ENCODE measurements at regions not wholly inside any gene's neighbourhood (a gene's known extent, or its start where the extent isn't known, plus 50 kb on each side); places are given as distances from the start of the nearest gene placed in this dataset.
A peak's percentile ranks its signal among the peaks of the same experiment; 100 is the strongest.

DNA sequence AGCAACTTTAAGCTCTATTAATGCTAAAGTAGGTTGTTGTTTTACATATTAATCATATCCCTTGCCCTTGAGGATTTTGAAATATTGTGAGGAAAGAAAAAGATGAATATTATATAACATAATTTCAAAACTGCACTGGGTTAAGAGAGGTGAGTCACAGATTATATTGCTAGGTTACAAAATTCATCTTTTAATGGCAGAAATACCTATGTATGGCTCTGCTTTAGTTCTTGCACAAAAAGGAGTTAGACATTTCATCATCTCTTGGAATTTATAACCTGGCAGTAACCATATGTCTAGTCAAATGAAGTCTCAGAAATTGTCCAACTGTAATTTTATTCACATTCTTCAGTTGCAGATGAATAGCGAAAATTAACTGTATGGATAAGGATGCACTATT is 2041.1 kb downstream of the OLFM4 start:
- H3K9me3 Mint-ChIP-seq (ENCODE audit: unreplicated experiment), result no peaks in the 10 kb centered on the region
- intact Hi-C loops (cut with micrococcal nuclease), result no loop called here
- BruUV-seq (replicated peaks), result no TSS peak
- no peaks in the 10 kb centered on the region for H3K4me1 Mint-ChIP-seq (ENCODE audit: insufficient read depth, unreplicated experiment)
- H3K36me3 Mint-ChIP-seq (ENCODE audit: insufficient read depth, unreplicated experiment), result no peaks in the 10 kb centered on the region
- peaks cover 8% of the 10 kb centered on the region for H3K27me3 Mint-ChIP-seq (ENCODE audit: insufficient read depth, unreplicated experiment)
- TF ChIP-seq, protein P1, sequence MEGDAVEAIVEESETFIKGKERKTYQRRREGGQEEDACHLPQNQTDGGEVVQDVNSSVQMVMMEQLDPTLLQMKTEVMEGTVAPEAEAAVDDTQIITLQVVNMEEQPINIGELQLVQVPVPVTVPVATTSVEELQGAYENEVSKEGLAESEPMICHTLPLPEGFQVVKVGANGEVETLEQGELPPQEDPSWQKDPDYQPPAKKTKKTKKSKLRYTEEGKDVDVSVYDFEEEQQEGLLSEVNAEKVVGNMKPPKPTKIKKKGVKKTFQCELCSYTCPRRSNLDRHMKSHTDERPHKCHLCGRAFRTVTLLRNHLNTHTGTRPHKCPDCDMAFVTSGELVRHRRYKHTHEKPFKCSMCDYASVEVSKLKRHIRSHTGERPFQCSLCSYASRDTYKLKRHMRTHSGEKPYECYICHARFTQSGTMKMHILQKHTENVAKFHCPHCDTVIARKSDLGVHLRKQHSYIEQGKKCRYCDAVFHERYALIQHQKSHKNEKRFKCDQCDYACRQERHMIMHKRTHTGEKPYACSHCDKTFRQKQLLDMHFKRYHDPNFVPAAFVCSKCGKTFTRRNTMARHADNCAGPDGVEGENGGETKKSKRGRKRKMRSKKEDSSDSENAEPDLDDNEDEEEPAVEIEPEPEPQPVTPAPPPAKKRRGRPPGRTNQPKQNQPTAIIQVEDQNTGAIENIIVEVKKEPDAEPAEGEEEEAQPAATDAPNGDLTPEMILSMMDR (IDR thresholded peaks at IDR 0.05; ENCODE audit: unreplicated experiment), result no peak
- DNase-seq (ENCODE audit: unreplicated experiment), result peak; percentile 59
- H3K27ac Mint-ChIP-seq (ENCODE audit: low read depth, unreplicated experiment), result no peak overlapping the region
- H3K4me3 Mint-ChIP-seq (ENCODE audit: unreplicated experiment), result no peak overlapping the region
- POLR2A ChIA-PET, result no interaction called here
- CTCF ChIA-PET, result interaction anchor here (0.5 kb wide), 1 partner anchor 14 kb away, joined by 3 read pairs; no protein-coding TSS in a partner anchor

DNA sequence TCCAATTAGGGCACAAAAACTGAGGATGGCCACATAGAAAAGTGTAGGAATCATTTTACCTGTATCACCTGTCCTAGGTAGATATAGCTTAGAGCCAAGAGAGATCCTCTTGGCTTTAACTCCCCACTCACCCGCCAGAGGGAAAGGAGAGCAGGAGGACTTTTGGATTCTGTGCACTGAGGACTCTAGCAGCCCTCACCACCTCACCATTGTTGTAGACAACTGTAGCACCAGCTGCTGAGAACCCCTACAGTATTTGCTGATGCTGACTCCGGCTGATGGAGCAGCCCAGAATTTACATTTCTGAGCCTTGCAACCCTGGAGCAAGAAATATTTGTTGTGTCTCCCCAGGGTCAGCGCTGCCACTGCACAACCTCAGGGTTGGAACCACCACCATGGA is 2044.4 kb downstream of the OLFM4 start:
- TF ChIP-seq, protein P1 (IDR thresholded peaks at IDR 0.05; ENCODE audit: unreplicated experiment), result no peak
- Mint-ChIP-seq H3K4me1 (ENCODE audit: insufficient read depth, unreplicated experiment) (no peaks in the 10 kb centered on the region), H3K4me3 (ENCODE audit: unreplicated experiment) (no peak overlapping the region), H3K9me3 (ENCODE audit: unreplicated experiment) (no peaks in the 10 kb centered on the region), H3K36me3 (ENCODE audit: insufficient read depth, unreplicated experiment) (peaks cover 6% of the 10 kb centered on the region), H3K27ac (ENCODE audit: low read depth, unreplicated experiment) (no peak overlapping the region), H3K27me3 (ENCODE audit: insufficient read depth, unreplicated experiment) (no peaks in the 10 kb centered on the region)
- no peak for DNase-seq (ENCODE audit: unreplicated experiment)
- CTCF ChIA-PET, result interaction anchor here (0.6 kb wide), 1 partner anchor 163 kb away, joined by 3 read pairs; no protein-coding TSS in a partner anchor
- BruUV-seq (replicated peaks), result no TSS peak
- intact Hi-C loops (cut with micrococcal nuclease), result no loop called here
- POLR2A ChIA-PET, result no interaction called here

GRCh38 chr13:55084630-55085029 is 2056.0 kb downstream of the OLFM4 start:
- TF ChIP-seq, protein P1 (IDR thresholded peaks at IDR 0.05; ENCODE audit: unreplicated experiment), result no peak
- BruUV-seq (replicated peaks), result no TSS peak
- no peaks in the 10 kb centered on the region for H3K27me3 Mint-ChIP-seq (ENCODE audit: insufficient read depth, unreplicated experiment)
- intact Hi-C loops (cut with micrococcal nuclease), result no loop called here
- no peak overlapping the region for H3K27ac Mint-ChIP-seq (ENCODE audit: low read depth, unreplicated experiment)
- CTCF ChIA-PET, result interaction anchor here (0.6 kb wide), 1 partner anchor 1311 kb away, joined by 4 read pairs; no protein-coding TSS in a partner anchor
- no peaks in the 10 kb centered on the region for H3K36me3 Mint-ChIP-seq (ENCODE audit: insufficient read depth, unreplicated experiment)
- no peak for DNase-seq (ENCODE audit: unreplicated experiment)
- no peaks in the 10 kb centered on the region for H3K9me3 Mint-ChIP-seq (ENCODE audit: unreplicated experiment)
- no peak overlapping the region for H3K4me3 Mint-ChIP-seq (ENCODE audit: unreplicated experiment)
- POLR2A ChIA-PET, result no interaction called here
- H3K4me1 Mint-ChIP-seq (ENCODE audit: insufficient read depth, unreplicated experiment), result no peaks in the 10 kb centered on the region

DNA sequence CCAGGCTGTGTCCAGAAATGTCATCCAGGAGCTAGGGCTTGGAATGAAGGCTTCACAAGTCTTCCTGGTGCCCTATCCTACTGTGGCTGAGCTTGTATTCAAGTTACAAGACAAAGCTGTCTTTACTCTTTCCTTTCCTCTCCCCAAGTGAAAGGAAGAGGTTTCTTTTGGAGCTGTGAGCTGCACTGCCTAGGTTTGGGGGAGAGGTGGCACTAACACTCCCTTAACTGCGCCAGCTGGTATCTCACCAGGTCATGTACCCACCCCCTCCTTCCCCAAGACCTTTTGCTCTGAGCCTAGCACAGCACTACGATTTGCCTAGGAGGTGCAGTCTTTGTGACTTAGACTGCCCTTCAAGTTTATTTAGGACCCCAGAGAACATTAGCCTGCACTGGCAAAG is 2053.6 kb upstream of the PRR20A start:
- Mint-ChIP-seq H3K36me3 (ENCODE audit: insufficient read depth, unreplicated experiment) (no peaks in the 10 kb centered on the region), H3K4me3 (ENCODE audit: unreplicated experiment) (no peak overlapping the region), H3K9me3 (ENCODE audit: unreplicated experiment) (no peaks in the 10 kb centered on the region), H3K4me1 (ENCODE audit: insufficient read depth, unreplicated experiment) (no peaks in the 10 kb centered on the region), H3K27me3 (ENCODE audit: insufficient read depth, unreplicated experiment) (no peaks in the 10 kb centered on the region), H3K27ac (ENCODE audit: low read depth, unreplicated experiment) (no peak overlapping the region)
- no TSS peak for BruUV-seq (replicated peaks)
- intact Hi-C loops (cut with micrococcal nuclease), result no loop called here
- ChIA-PET CTCF (interaction anchor here (0.6 to 0.7 kb wide), 2 partner anchors 21 to 32 kb away, joined by 3 read pairs; no protein-coding TSS in a partner anchor), POLR2A (no interaction called here)
- no peak for DNase-seq (ENCODE audit: unreplicated experiment)
- TF ChIP-seq, protein P1 (IDR thresholded peaks at IDR 0.05; ENCODE audit: unreplicated experiment), result no peak

All from MCF 10A (cell line).